ENCODE measurements at regions not wholly inside any gene's neighbourhood (a gene's known extent, or its start where the extent isn't known, plus 50 kb on each side); places are given as distances from the start of the nearest gene placed in this dataset.

DNA sequence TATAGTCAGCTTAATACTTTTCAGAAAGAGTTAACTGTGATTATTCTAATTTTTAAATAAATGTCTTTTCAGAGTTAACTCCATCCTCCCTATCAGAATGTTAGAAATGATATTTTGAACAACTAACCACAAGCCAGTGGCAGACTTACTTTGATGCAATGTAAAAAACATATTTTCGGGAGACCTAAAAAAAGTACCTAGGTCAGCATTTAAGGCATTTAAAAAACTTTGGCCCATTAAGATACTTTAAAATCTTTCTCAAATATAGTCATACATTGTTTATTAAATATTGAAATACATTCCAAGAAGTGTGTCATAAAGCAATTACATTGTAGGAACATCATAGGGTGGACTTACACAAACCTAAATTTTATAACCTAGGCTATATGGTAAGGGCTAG is 426.1 kb downstream of the PABPC4L start:
- TF ChIP-seq, protein P1, sequence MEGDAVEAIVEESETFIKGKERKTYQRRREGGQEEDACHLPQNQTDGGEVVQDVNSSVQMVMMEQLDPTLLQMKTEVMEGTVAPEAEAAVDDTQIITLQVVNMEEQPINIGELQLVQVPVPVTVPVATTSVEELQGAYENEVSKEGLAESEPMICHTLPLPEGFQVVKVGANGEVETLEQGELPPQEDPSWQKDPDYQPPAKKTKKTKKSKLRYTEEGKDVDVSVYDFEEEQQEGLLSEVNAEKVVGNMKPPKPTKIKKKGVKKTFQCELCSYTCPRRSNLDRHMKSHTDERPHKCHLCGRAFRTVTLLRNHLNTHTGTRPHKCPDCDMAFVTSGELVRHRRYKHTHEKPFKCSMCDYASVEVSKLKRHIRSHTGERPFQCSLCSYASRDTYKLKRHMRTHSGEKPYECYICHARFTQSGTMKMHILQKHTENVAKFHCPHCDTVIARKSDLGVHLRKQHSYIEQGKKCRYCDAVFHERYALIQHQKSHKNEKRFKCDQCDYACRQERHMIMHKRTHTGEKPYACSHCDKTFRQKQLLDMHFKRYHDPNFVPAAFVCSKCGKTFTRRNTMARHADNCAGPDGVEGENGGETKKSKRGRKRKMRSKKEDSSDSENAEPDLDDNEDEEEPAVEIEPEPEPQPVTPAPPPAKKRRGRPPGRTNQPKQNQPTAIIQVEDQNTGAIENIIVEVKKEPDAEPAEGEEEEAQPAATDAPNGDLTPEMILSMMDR (IDR thresholded peaks at IDR 0.05; ENCODE audit: low read depth, low read length), result no peak
- Histone ChIP-seq H3K36me3 (no peaks in the 10 kb centered on the region), H3K4me3 (ENCODE audit: low read depth, low read length) (no peak overlapping the region), H3K4me1 (no peaks in the 10 kb centered on the region), H3K9me3 (no peaks in the 10 kb centered on the region), H3K27me3 (no peaks in the 10 kb centered on the region)
- DNase-seq, result no peak

DNA sequence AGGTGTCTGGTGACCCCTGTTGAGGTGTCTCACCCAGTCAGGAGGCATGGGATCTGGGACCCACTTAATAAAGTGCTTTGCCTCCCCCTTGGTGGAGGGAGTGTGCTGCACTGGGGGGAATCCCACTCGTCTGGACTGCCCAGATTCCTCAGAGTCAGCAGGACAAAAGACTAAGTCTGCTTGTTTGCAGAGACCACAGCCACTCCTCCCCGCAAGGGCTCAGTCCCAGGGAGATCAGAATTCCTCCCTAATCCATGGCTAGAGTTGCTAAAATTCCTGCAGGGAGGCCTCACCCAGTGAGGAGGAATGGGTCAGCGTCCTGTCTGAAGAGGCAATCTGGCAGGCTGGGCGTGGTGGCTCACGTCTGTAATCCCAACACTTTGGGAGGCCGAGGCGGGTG is 442.2 kb downstream of the PABPC4L start:
- TF ChIP-seq, protein P1 (IDR thresholded peaks at IDR 0.05; ENCODE audit: low read depth, low read length), result no peak
- Histone ChIP-seq H3K9me3 (no peaks in the 10 kb centered on the region), H3K4me3 (ENCODE audit: low read depth, low read length) (no peak overlapping the region), H3K36me3 (no peaks in the 10 kb centered on the region), H3K4me1 (no peaks in the 10 kb centered on the region), H3K27me3 (no peaks in the 10 kb centered on the region)
- DNase-seq, result no peak

DNA sequence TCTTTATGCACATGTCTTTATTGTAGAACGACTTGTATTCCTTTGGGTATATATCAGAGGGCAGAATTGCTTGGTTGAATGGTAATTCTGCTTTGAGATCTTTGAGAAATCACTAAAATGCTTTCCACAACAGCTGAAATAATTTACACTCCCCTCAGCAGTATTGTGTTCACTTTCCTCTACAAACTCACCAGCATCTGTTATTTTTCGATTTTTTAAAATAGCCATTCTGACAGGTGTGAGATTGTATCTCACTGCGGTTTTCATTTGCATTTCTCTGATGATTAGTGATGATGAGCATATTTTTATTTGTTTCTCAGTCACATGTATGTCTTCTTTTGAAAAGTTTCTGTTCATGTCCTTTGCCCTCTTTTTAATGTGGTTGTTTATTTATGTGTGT is 459.8 kb downstream of the PABPC4L start:
- TF ChIP-seq, protein P1 (IDR thresholded peaks at IDR 0.05; ENCODE audit: low read depth, low read length), result no peak
- Histone ChIP-seq H3K27me3 (no peaks in the 10 kb centered on the region), H3K9me3 (no peaks in the 10 kb centered on the region), H3K4me3 (ENCODE audit: low read depth, low read length) (no peak overlapping the region), H3K4me1 (no peaks in the 10 kb centered on the region), H3K36me3 (no peaks in the 10 kb centered on the region)
- DNase-seq, result no peak

DNA sequence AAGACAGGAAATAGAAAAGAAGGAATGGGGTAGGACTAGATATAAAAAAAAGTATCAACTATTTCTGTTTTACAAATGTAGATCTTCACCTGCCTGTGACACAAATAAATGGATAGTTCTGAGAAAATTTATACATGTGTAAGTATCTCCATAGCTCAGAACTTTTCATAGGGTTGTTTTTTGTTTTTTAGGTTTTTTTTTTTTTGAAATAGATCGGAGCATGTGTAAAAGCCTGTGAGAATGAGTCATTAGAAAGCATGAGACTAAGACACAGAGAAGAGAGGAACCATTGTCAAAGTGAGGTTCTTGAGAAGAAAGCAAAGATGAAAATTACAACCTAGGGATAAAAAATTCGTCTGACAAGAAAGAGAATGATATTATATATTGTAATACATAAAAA is 481.6 kb downstream of the PABPC4L start:
- TF ChIP-seq, protein P1 (IDR thresholded peaks at IDR 0.05; ENCODE audit: low read depth, low read length), result no peak
- H3K27me3 ChIP-seq, result no peaks in the 10 kb centered on the region
- no peaks in the 10 kb centered on the region for H3K9me3 ChIP-seq
- H3K4me3 ChIP-seq (ENCODE audit: low read depth, low read length), result no peak overlapping the region
- no peak for DNase-seq
- H3K36me3 ChIP-seq, result no peaks in the 10 kb centered on the region
- no peaks in the 10 kb centered on the region for H3K4me1 ChIP-seq

DNA sequence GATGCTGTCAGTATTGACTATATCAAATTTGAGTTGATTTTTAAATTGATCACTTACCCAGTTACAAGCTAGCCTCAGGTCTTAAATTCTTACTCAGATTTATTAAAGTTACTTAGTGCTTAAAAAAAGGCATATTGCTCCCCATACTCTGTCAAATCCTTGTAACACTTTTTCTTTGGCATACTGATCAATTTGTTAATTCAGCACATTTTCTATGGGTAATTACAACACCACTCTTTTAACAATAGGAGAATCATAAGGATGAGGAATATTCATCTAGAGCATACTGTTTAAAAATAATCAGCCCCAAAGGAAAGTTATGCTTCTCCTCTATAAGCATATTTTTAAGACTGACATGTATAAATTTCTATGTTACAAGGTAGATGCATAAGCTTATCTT is 482.5 kb downstream of the PABPC4L start:
- no peak overlapping the region for H3K4me3 ChIP-seq (ENCODE audit: low read depth, low read length)
- H3K36me3 ChIP-seq, result no peaks in the 10 kb centered on the region
- no peak for DNase-seq
- H3K27me3 ChIP-seq, result no peaks in the 10 kb centered on the region
- H3K9me3 ChIP-seq, result no peaks in the 10 kb centered on the region
- TF ChIP-seq, protein P1 (IDR thresholded peaks at IDR 0.05; ENCODE audit: low read depth, low read length), result no peak
- H3K4me1 ChIP-seq, result no peaks in the 10 kb centered on the region

DNA sequence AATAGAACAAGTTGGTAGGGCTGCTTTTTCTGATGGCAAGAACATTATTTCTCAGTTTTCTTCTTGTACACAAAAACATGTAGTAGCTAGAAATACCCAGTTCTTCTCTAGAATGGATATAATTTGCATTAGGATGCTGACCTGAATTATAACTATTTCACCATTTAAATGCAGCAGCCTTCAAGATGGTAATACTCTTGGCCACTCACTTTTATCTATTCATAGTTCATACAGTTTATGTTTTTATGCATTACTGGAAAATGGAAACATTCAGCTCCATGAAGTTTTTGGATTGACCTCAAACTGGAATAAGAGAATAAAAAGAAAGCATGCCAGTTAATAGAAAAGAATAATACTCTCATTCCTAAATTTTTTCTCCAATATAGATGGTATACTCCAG is 487.4 kb downstream of the PABPC4L start:
- H3K9me3 ChIP-seq, result no peaks in the 10 kb centered on the region
- TF ChIP-seq, protein P1 (IDR thresholded peaks at IDR 0.05; ENCODE audit: low read depth, low read length), result no peak

More for the DNA sequence above, 487.4 kb downstream of the PABPC4L start:
- Histone ChIP-seq H3K36me3 (no peaks in the 10 kb centered on the region), H3K4me1 (no peaks in the 10 kb centered on the region), H3K4me3 (ENCODE audit: low read depth, low read length) (no peak overlapping the region), H3K27me3 (no peaks in the 10 kb centered on the region)
- no peak for DNase-seq

Measured in BE2C (cell line).